GM18951 (cell line): ENCODE measurements at regions not wholly inside any gene's neighbourhood (a gene's known extent, or its start where the extent isn't known, plus 50 kb on each side); places are given as distances from the start of the nearest gene placed in this dataset.

Experiments
- POLR2A ChIP-seq: IDR thresholded peaks from 4 replicates; pipeline ENCODE4 v1.6.1; 2011; ENCODE audit warnings: mild to moderate bottlenecking; ENCODE audit not compliant: insufficient read length, insufficient read depth; ENCODE audit errors: extremely low read depth
- in situ Hi-C: fragments of 300-500 bp; cut with MboI; formaldehyde crosslinking; loops from one replicate; pipeline ENCODE4 v1.12.0; 2022; ENCODE audit warnings: low sequenced_read_pairs, mixed read lengths, inconsistent platforms; ENCODE audit not compliant: unreplicated experiment

GRCh38 chr18:57900906-57901435, 97.9 kb upstream of the ATP8B1 start:
- in situ Hi-C loops, result no loop called here
- no peak for TF ChIP-seq POLR2A

- TF ChIP-seq POLR2A, result no peak
- in situ Hi-C loops, result no loop called here
Observed at GRCh38 chr18:57898506-57899124, 95.5 kb upstream of the ATP8B1 start.

- TF ChIP-seq POLR2A, result no peak
Observed at GRCh38 chr18:57895182-57895581, 92.1 kb upstream of the ATP8B1 start.

GRCh38 chr18:57891707-57892391, 88.7 kb upstream of the ATP8B1 start:
- in situ Hi-C loops, result no loop called here

More at GRCh38 chr18:57895182-57895581, 92.1 kb upstream of the ATP8B1 start:
- in situ Hi-C loops, result no loop called here

GRCh38 chr18:57890266-57890665, 87.2 kb upstream of the ATP8B1 start:
- in situ Hi-C loops, result no loop called here
- no peak for TF ChIP-seq POLR2A

More at GRCh38 chr18:57891707-57892391, 88.7 kb upstream of the ATP8B1 start:
- no peak for TF ChIP-seq POLR2A

- in situ Hi-C loops, result loop anchor here (10.0 kb wide), 1 partner anchor 235 kb away; no protein-coding TSS in a partner anchor
Observed at GRCh38 chr18:57889841-57890240, 86.7 kb upstream of the ATP8B1 start.

GRCh38 chr18:57887543-57888383, 84.6 kb upstream of the ATP8B1 start:
- in situ Hi-C loops, result loop anchor here (10.0 kb wide), 1 partner anchor 237 kb away; no protein-coding TSS in a partner anchor
- no peak for TF ChIP-seq POLR2A

More at GRCh38 chr18:57889841-57890240, 86.7 kb upstream of the ATP8B1 start:
- no peak for TF ChIP-seq POLR2A

GRCh38 chr18:57885931-57886330, 82.8 kb upstream of the ATP8B1 start:
- no peak for TF ChIP-seq POLR2A
- in situ Hi-C loops, result loop anchor here (10.0 kb wide), 1 partner anchor 239 kb away; no protein-coding TSS in a partner anchor

- in situ Hi-C loops, result loop anchor here (10.0 kb wide), 1 partner anchor 242 kb away; no protein-coding TSS in a partner anchor
- no peak for TF ChIP-seq POLR2A
Observed at GRCh38 chr18:57882465-57882864, 79.3 kb upstream of the ATP8B1 start.

GRCh38 chr18:57881818-57882413, 78.8 kb upstream of the ATP8B1 start:
- TF ChIP-seq POLR2A, result no peak
- in situ Hi-C loops, result loop anchor here (10.0 kb wide), 1 partner anchor 243 kb away; no protein-coding TSS in a partner anchor

- in situ Hi-C loops, result loop anchor here (10.0 kb wide), 1 partner anchor 245 kb away; no protein-coding TSS in a partner anchor
Observed at GRCh38 chr18:57879924-57880323, 76.8 kb upstream of the ATP8B1 start.

- TF ChIP-seq POLR2A, result no peak
- in situ Hi-C loops, result no loop called here
Observed at GRCh38 chr18:57869221-57869620, 66.1 kb upstream of the ATP8B1 start.
